HCT116 (cell line): ENCODE measurements at regions not wholly inside any gene's neighbourhood (a gene's known extent, or its start where the extent isn't known, plus 50 kb on each side); places are given as distances from the start of the nearest gene placed in this dataset.

ENCODE experiments used
- ATAC-seq: fragments of 200-7000 bp; cut with Tn5 transposase; 2 replicates; pipeline ENCODE4 v1.9.1; 2020; ENCODE audit warnings: mild to moderate bottlenecking, moderate library complexity
- BruUV-seq: library from RNA; stranded (reverse); fragments of 400-500 nt; replicated peaks from 2 replicates; lab custom pipeline; 2021; lab: Mats Ljungman, UMichigan
- CTCF ChIA-PET: fragments of 300-600 bp; sonication (Branson Sonifier 250); formaldehyde crosslinking; loops from one replicate; lab custom pipeline; 2021; ENCODE audit warnings: antibody characterized with exemption; lab: Charles Lee
- POLR2A ChIA-PET: fragments of 300-600, 350-600 bp; sonication (Branson Sonifier 250); formaldehyde crosslinking; loops from one replicate; lab custom pipeline; 2021; ENCODE audit warnings: antibody characterized with exemption; lab: Charles Lee
- RAD21 ChIA-PET, 2 experiments: fragments of 300-600 bp; sonication (Branson Sonifier 250); formaldehyde crosslinking; loops; one replicate each; lab custom pipeline; 2023; ENCODE audit warnings: low total read pairs in 2 of 2; ENCODE audit not compliant: uncharacterized antibody in 2 of 2, unreplicated experiment in 2 of 2, low non-redundant PET in 1 of 2; lab: Charles Lee
- DNase-seq: peaks from one replicate; pipeline ENCODE4 v3.0.0-alpha.2; 2010; ENCODE audit warnings: low read depth, low spot score
- H2AFZ ChIP-seq: fragments of 200-600 bp; shearing (Covaris generic), sonication (generic); 2 replicates; pipeline ENCODE4 v1.6.1; 2017; ENCODE audit warnings: low read depth, mixed run types, mixed read lengths, antibody characterized with exemption, low read length; ENCODE audit not compliant: poor library complexity, severe bottlenecking
- H3K27ac ChIP-seq: 2 replicates; pipeline ENCODE4 v1.5.1; 2012; ENCODE audit warnings: low read depth, low read length
- H3K27me3 ChIP-seq: fragments of 200-600 bp; sonication (generic); 2 replicates; pipeline ENCODE4 v1.6.1; 2016; ENCODE audit warnings: mixed run types, low read length, mixed read lengths; ENCODE audit not compliant: insufficient read depth
- H3K36me3 ChIP-seq, 2 experiments: fragments of 200-500 bp in 1 of 2; fragments of 200-600 bp in 1 of 2; sonication (Bioruptor generic) in 1 of 2; sonication (generic) in 1 of 2; 2 replicates each; pipeline versions ENCODE4 v1.5.1 to v1.6.1; 2014 to 2016; ENCODE audit warnings: low read length in 2 of 2, inconsistent platforms in 1 of 2, mixed read lengths in 1 of 2, mixed run types in 1 of 2; ENCODE audit not compliant: insufficient read depth in 2 of 2, control insufficient read depth in 1 of 2
- H3K4me1 ChIP-seq, 2 experiments: fragments of 200-600 bp in 1 of 2; sonication (generic) in 1 of 2; 2 replicates each; pipeline versions ENCODE4 v1.5.1 to v1.6.1; 2012 to 2017; ENCODE audit warnings: low read length in 2 of 2, inconsistent platforms in 1 of 2, mild to moderate bottlenecking in 1 of 2, mixed read lengths in 1 of 2, mixed run types in 1 of 2, moderate library complexity in 1 of 2; ENCODE audit not compliant: insufficient read depth in 2 of 2, control insufficient read depth in 1 of 2
- H3K4me2 ChIP-seq: fragments of 200-600 bp; sonication (generic); 2 replicates; pipeline ENCODE4 v1.6.1; 2017; ENCODE audit warnings: mixed run types, low read length, mixed read lengths
- H3K4me3 ChIP-seq, 2 experiments: fragments of 200-600 bp in 1 of 2; sonication (generic) in 1 of 2; replicated peaks in 1 of 2; 2 replicates each; pipeline ENCODE4 v1.5.1; 2011 to 2016; ENCODE audit warnings: low read length in 2 of 2, control low read depth in 1 of 2, low read depth in 1 of 2, mild to moderate bottlenecking in 1 of 2, mixed read lengths in 1 of 2, mixed run types in 1 of 2
- H3K79me2 ChIP-seq: fragments of 200-600 bp; sonication (generic); 2 replicates; pipeline ENCODE4 v1.6.1; 2017; ENCODE audit warnings: mild to moderate bottlenecking, mixed run types, low read length, moderate library complexity, mixed read lengths; ENCODE audit not compliant: insufficient read depth
- H3K9ac ChIP-seq: fragments of 200-600 bp; sonication (generic); 2 replicates; pipeline ENCODE4 v1.6.1; 2016; ENCODE audit warnings: low read length, mixed read lengths
- H3K9me2 ChIP-seq: fragments of 200-600 bp; sonication (generic), shearing (Covaris generic); 2 replicates; pipeline ENCODE4 v1.6.1; 2017; ENCODE audit warnings: mixed run types, mild to moderate bottlenecking, moderate library complexity; ENCODE audit not compliant: insufficient read depth
- H3K9me3 ChIP-seq, 2 experiments: fragments of 200-500 bp in 1 of 2; fragments of 200-600 bp in 1 of 2; sonication (Bioruptor generic) in 1 of 2; sonication (generic) in 1 of 2; 2 replicates each; pipeline ENCODE4 v1.6.1; 2014 to 2017; ENCODE audit warnings: low read length in 2 of 2, mixed read lengths in 2 of 2, inconsistent platforms in 1 of 2, low read depth in 1 of 2, mild to moderate bottlenecking in 1 of 2, mixed run types in 1 of 2, moderate library complexity in 1 of 2; ENCODE audit not compliant: control insufficient read depth in 1 of 2, insufficient read depth in 1 of 2
- H4K20me1 ChIP-seq: fragments of 200-600 bp; sonication (generic), shearing (Covaris generic); 2 replicates; pipeline ENCODE4 v1.6.1; 2017; ENCODE audit warnings: mixed run types, mild to moderate bottlenecking, moderate library complexity; ENCODE audit not compliant: insufficient read depth
- ATF3 ChIP-seq: IDR thresholded peaks from 2 replicates; pipeline ENCODE4 v1.6.1; 2012
- CBX3 ChIP-seq: IDR thresholded peaks from 2 replicates; pipeline ENCODE4 v1.6.1; 2012; ENCODE audit warnings: low read depth
- CEBPB ChIP-seq: IDR thresholded peaks from 2 replicates; pipeline ENCODE4 v1.6.1; 2012; ENCODE audit warnings: low read depth
- CTCF ChIP-seq, 3 experiments: fragments of 200-600 bp in 1 of 3; sonication (generic) in 1 of 3; IDR thresholded peaks in 2 of 3; conservative IDR thresholded peaks in 1 of 3; 2 replicates each; pipeline ENCODE4 v1.5.1; 2012 to 2017; ENCODE audit warnings: low read depth in 2 of 3, low read length in 2 of 3, antibody characterized with exemption in 1 of 3, borderline replicate concordance in 1 of 3, control low read depth in 1 of 3, mild to moderate bottlenecking in 1 of 3, mixed read lengths in 1 of 3, mixed run types in 1 of 3, moderate library complexity in 1 of 3; ENCODE audit not compliant: insufficient read depth in 1 of 3
- EZH2phosphoT487 ChIP-seq: fragments of 200-600 bp; IDR thresholded peaks from 2 replicates; pipeline ENCODE4 v1.6.1; 2018; ENCODE audit warnings: antibody characterized with exemption, borderline replicate concordance
- MAX ChIP-seq: IDR thresholded peaks from 2 replicates; pipeline ENCODE4 v1.6.1; 2012
- POLR2A ChIP-seq: IDR thresholded peaks from 2 replicates; pipeline ENCODE4 v1.7.0; 2011; ENCODE audit warnings: borderline replicate concordance; ENCODE audit not compliant: insufficient read depth, insufficient read length; ENCODE audit errors: extremely low read depth
- RAD21 ChIP-seq: IDR thresholded peaks from 2 replicates; pipeline ENCODE4 v1.6.1; 2012; ENCODE audit warnings: low read depth, mild to moderate bottlenecking
- SIN3A ChIP-seq: IDR thresholded peaks from 2 replicates; pipeline ENCODE4 v1.6.1; 2012; ENCODE audit warnings: low read depth
- SP1 ChIP-seq: IDR thresholded peaks from 2 replicates; pipeline ENCODE4 v1.6.1; 2012; ENCODE audit warnings: low read depth
- TCF7L2 ChIP-seq: IDR thresholded peaks from 2 replicates; pipeline ENCODE4 v1.7.0; 2011; ENCODE audit warnings: borderline replicate concordance, inconsistent platforms; ENCODE audit not compliant: insufficient read depth, insufficient read length; ENCODE audit errors: extremely low read depth
- ZFX ChIP-seq: fragments of 450-650 bp; IDR thresholded peaks from 2 replicates; pipeline ENCODE4 v1.6.1; 2017
- intact Hi-C: fragments of 100-400 bp; cut with micrococcal nuclease; formaldehyde crosslinking; loops from 2 replicates; pipeline ENCODE4 v1.10.0; 2022

GRCh38 chr11:33532257-33532656 is 168.4 kb downstream of the C11orf91 start:
- ChIA-PET RAD21 (no interaction called here), POLR2A (no interaction called here), CTCF (interaction anchor here (0.9 kb wide), 1 partner anchor 10 kb away, joined by 5 read pairs; no protein-coding TSS in a partner anchor)
- H3K27me3 ChIP-seq: no peaks in the 10 kb centered on the region
- ATAC-seq (peak; percentile 62), DNase-seq (no peak)
- H4K20me1 ChIP-seq: no peaks in the 10 kb centered on the region
- intact Hi-C loops: no loop called here
- H3K79me2 ChIP-seq: no peaks in the 10 kb centered on the region
- TF ChIP-seq CEBPB (no peak), CTCF (IDR thresholded peaks at IDR 0.05 in 2 of 3, conservative IDR thresholded peaks at IDR 0.05 in 1 of 3; ENCODE audit: borderline replicate concordance in 1 of 3, insufficient read depth in 1 of 3, low read depth in 2 of 3, low read length in 2 of 3) (peak in 1 of 3 experiments; percentile 46; a peak in 2 of 6 replicates), RAD21 (peak; percentile 15; the same call in 1 of the 2 replicates)
- H3K4me3 ChIP-seq: no peak overlapping the region
- H3K9me2 ChIP-seq: no peaks in the 10 kb centered on the region
- no peaks in the 10 kb centered on the region for H3K9me3 ChIP-seq
- no peak overlapping the region for H3K9ac ChIP-seq
- H3K36me3 ChIP-seq: no peaks in the 10 kb centered on the region
- no TSS peak for BruUV-seq
- no peak overlapping the region for H2AFZ ChIP-seq
- H3K4me2 ChIP-seq: no peak overlapping the region
- no peak overlapping the region for H3K27ac ChIP-seq
- peaks cover 0 to 7% of the 10 kb centered on the region in 2 experiments; a peak in 2 of 4 replicates for H3K4me1 ChIP-seq

GRCh38 chr11:33531743-33532181 is 168.9 kb downstream of the C11orf91 start:
- no peaks in the 10 kb centered on the region for H4K20me1 ChIP-seq
- CTCF ChIA-PET: interaction anchor here (0.9 kb wide), 1 partner anchor 10 kb away, joined by 5 read pairs; no protein-coding TSS in a partner anchor
- H3K4me3 ChIP-seq: no peak overlapping the region
- H3K9me2 ChIP-seq: no peaks in the 10 kb centered on the region
- H3K27me3 ChIP-seq: no peaks in the 10 kb centered on the region
- RAD21 ChIA-PET: no interaction called here
- ATAC-seq (no peak), DNase-seq (no peak)
- intact Hi-C loops: no loop called here
- no peaks in the 10 kb centered on the region for H3K9me3 ChIP-seq
- H3K79me2 ChIP-seq: no peaks in the 10 kb centered on the region
- no peak overlapping the region for H2AFZ ChIP-seq
- no peak overlapping the region for H3K9ac ChIP-seq
- no peak overlapping the region for H3K4me2 ChIP-seq
- H3K27ac ChIP-seq: no peak overlapping the region
- H3K4me1 ChIP-seq: peaks cover 0 to 7% of the 10 kb centered on the region in 2 experiments; a peak in 2 of 4 replicates
- H3K36me3 ChIP-seq: no peaks in the 10 kb centered on the region
- POLR2A ChIA-PET: no interaction called here
- no TSS peak for BruUV-seq
- TF ChIP-seq MAX: no peak; the same call in 1 of the 2 replicates
- no peak for TF ChIP-seq CTCF (IDR thresholded peaks at IDR 0.05 in 2 of 3, conservative IDR thresholded peaks at IDR 0.05 in 1 of 3; ENCODE audit: borderline replicate concordance in 1 of 3, insufficient read depth in 1 of 3, low read depth in 2 of 3, low read length in 2 of 3)
- no peak for TF ChIP-seq ATF3
- no peak for TF ChIP-seq TCF7L2
- TF ChIP-seq ZFX: no peak
- no peak for TF ChIP-seq SP1
- TF ChIP-seq EZH2phosphoT487: no peak
- no peak for TF ChIP-seq POLR2A
- TF ChIP-seq CBX3: no peak
- no peak for TF ChIP-seq SIN3A
